ENCODE measurements at regions not wholly inside any gene's neighbourhood (a gene's known extent, or its start where the extent isn't known, plus 50 kb on each side); places are given as distances from the start of the nearest gene placed in this dataset.

- Histone ChIP-seq H3K4me1 (ENCODE audit: control insufficient read depth, insufficient read depth, low read length) (no peaks in the 10 kb centered on the region), H3K36me3 (ENCODE audit: control insufficient read depth, insufficient read depth, low read length) (no peaks in the 10 kb centered on the region), H3K4ac (ENCODE audit: low read depth, low read length) (no peak overlapping the region), H3K4me2 (ENCODE audit: low read depth, low read length) (no peak overlapping the region), H3K27ac (ENCODE audit: insufficient read depth, low read length) (no peak overlapping the region), H3K23ac (ENCODE audit: low read depth, low read length) (no peak overlapping the region), H2BK15ac (ENCODE audit: low read depth, low read length) (no peak overlapping the region), H3K9me1 (ENCODE audit: insufficient read depth, low read length) (no peaks in the 10 kb centered on the region), H2BK120ac (ENCODE audit: low read depth, low read length) (no peak overlapping the region), H2AK9ac (replicated peaks; ENCODE audit: low read depth, low read length, poor library complexity) (no peak overlapping the region), H3K18ac (ENCODE audit: low read depth, low read length) (no peak overlapping the region), H3K14ac (replicated peaks; ENCODE audit: low read depth, low read length) (no peak overlapping the region), H3K4me3 (ENCODE audit: insufficient read depth, low read depth, low read length) (no peak overlapping the region), H3K56ac (ENCODE audit: extremely low read depth, insufficient read depth, low read length) (no peak overlapping the region), H4K5ac (ENCODE audit: low read depth, low read length) (no peak overlapping the region), H2BK20ac (ENCODE audit: low read depth, low read length) (no peak overlapping the region), H4K8ac (ENCODE audit: low read depth in 2 of 2, low read length in 2 of 2) (no peak overlapping the region), H3K9me3 (ENCODE audit: control insufficient read depth, insufficient read depth, low read length) (peaks cover 5% of the 10 kb centered on the region; the same call in 1 of the 2 replicates), H3K79me1 (ENCODE audit: low read depth in 1 of 2, low read length in 2 of 2) (no peaks in the 10 kb centered on the region), H3K9ac (ENCODE audit: low read depth, low read length) (no peak overlapping the region), H4K20me1 (ENCODE audit: insufficient read depth, low read length) (no peaks in the 10 kb centered on the region), H2AK5ac (ENCODE audit: low read depth, low read length) (no peak overlapping the region), H2BK5ac (ENCODE audit: low read depth, low read length, poor library complexity, severe bottlenecking) (no peak overlapping the region), H2AFZ (replicated peaks; ENCODE audit: low read length, poor library complexity) (no peak overlapping the region), H3K27me3 (ENCODE audit: control insufficient read depth, insufficient read depth, low read length) (no peaks in the 10 kb centered on the region), H4K91ac (ENCODE audit: insufficient read depth, low read depth, low read length) (no peak overlapping the region)
- intact Hi-C loops (cut with micrococcal nuclease), result no loop called here
- ChIA-PET POLR2A (ENCODE audit: unreplicated experiment) (no interaction called here), CTCF (no interaction called here)
- TF ChIP-seq RAD21 (IDR thresholded peaks at IDR 0.05; ENCODE audit: low read length), result no peak
- TF ChIP-seq CHD1 (IDR thresholded peaks at IDR 0.05; ENCODE audit: low read depth, low read length), result no peak
- no peak for TF ChIP-seq FOS (IDR thresholded peaks at IDR 0.05; ENCODE audit: low read depth, low read length)
- TF ChIP-seq NFE2L2 (IDR thresholded peaks at IDR 0.05; ENCODE audit: low read depth, low read length), result no peak
- no peak for TF ChIP-seq CTCF (conservative IDR thresholded peaks at IDR 0.05; ENCODE audit: low read depth, low read length)
- TF ChIP-seq BHLHE40 (IDR thresholded peaks at IDR 0.05; ENCODE audit: low read depth, low read length), result no peak
- TF ChIP-seq MAZ (IDR thresholded peaks at IDR 0.05; ENCODE audit: borderline replicate concordance, low read depth, low read length), result no peak
- no peak for TF ChIP-seq RCOR1 (IDR thresholded peaks at IDR 0.05; ENCODE audit: insufficient replicate concordance, low read length)
- TF ChIP-seq MAFK (IDR thresholded peaks at IDR 0.05; ENCODE audit: low read depth, low read length), result no peak
- TF ChIP-seq RFX5 (IDR thresholded peaks at IDR 0.05; ENCODE audit: low read depth, low read length), result no peak
- no peak for TF ChIP-seq USF2 (IDR thresholded peaks at IDR 0.05; ENCODE audit: low read depth, low read length)
- no peak for TF ChIP-seq CEBPB (IDR thresholded peaks at IDR 0.05; ENCODE audit: low read depth, low read length)
- no peak for TF ChIP-seq SMC3 (IDR thresholded peaks at IDR 0.05; ENCODE audit: low read depth, low read length)
- no peak for TF ChIP-seq MXI1 (IDR thresholded peaks at IDR 0.05; ENCODE audit: borderline replicate concordance, low read depth, low read length)
- no peak for TF ChIP-seq ELK1 (IDR thresholded peaks at IDR 0.05; ENCODE audit: borderline replicate concordance, low read depth, low read length)
- no TSS peak for BruUV-seq (replicated peaks)
- in situ Hi-C loops (cut with MboI; ENCODE audit: low sequenced_read_pairs), result no loop called here
- no peak for ATAC-seq (ENCODE audit: low read depth)
- DNase-seq, result no peak
- dilution Hi-C loops (cut with HindIII; ENCODE audit: low sequenced_read_pairs, unreplicated experiment), result no loop called here
These were observed 185.8 kb downstream of the RPAP3 start for GRCh38 chr12:47520029-47520428.
